ENCODE measurements at regions not wholly inside any gene's neighbourhood (a gene's known extent, or its start where the extent isn't known, plus 50 kb on each side); places are given as distances from the start of the nearest gene placed in this dataset.

GRCh38 chr12:89173678-89174077 lies 178.6 kb downstream of the DUSP6 start:
- TF ChIP-seq, protein P1, sequence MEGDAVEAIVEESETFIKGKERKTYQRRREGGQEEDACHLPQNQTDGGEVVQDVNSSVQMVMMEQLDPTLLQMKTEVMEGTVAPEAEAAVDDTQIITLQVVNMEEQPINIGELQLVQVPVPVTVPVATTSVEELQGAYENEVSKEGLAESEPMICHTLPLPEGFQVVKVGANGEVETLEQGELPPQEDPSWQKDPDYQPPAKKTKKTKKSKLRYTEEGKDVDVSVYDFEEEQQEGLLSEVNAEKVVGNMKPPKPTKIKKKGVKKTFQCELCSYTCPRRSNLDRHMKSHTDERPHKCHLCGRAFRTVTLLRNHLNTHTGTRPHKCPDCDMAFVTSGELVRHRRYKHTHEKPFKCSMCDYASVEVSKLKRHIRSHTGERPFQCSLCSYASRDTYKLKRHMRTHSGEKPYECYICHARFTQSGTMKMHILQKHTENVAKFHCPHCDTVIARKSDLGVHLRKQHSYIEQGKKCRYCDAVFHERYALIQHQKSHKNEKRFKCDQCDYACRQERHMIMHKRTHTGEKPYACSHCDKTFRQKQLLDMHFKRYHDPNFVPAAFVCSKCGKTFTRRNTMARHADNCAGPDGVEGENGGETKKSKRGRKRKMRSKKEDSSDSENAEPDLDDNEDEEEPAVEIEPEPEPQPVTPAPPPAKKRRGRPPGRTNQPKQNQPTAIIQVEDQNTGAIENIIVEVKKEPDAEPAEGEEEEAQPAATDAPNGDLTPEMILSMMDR (conservative IDR thresholded peaks at IDR 0.05; ENCODE audit: low read depth, low read length) = no peak
- no peak for TF ChIP-seq EZH2 (IDR thresholded peaks at IDR 0.05; ENCODE audit: low read length, unreplicated experiment)
